GM19351 (cell line): ENCODE measurements at regions not wholly inside any gene's neighbourhood (a gene's known extent, or its start where the extent isn't known, plus 50 kb on each side); places are given as distances from the start of the nearest gene placed in this dataset.

Source experiments
- ATAC-seq: cut with Tn5 transposase; IDR thresholded peaks from one replicate; pipeline ENCODE4 v1.9.1; 2021; ENCODE audit warnings: mild to moderate bottlenecking, moderate library complexity; ENCODE audit not compliant: unreplicated experiment

DNA sequence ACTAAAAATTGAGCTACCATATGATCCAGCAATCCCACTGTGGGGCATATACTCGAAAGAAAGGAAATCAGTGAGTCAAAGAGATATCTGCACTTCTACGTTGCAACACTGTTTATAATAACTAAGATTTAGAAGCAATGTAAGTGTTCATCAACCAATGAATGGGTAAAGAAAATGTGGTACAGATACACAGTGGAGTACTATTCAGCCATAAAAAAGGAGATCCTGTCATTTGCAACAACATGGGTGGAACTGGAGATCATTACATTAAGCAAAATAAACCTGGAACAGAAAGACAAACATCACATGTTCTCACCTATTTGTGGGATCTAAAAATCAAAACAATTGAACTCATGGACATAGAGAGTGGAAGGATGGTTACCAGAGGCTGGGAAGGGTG is 385.0 kb upstream of the TRIB2 start:
- ATAC-seq, result no peak

DNA sequence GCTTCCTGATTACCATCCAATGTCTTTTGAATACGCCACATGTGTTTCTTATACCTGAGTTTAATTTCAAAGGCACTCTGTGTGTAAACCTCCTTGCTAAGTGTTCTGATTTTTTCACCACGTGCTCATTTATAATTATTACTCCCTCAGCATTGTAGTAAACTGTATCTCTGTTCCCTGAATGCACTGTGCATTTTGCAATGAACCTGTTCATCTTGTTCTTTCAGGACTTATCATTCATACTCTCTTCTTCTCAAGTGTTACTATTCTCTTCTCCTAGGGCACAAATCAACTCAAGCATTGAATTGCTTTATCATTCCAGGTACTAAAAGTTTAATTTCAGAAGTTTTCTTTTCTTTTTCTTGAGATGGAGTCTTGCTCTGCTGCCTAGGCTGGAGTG is 383.4 kb upstream of the TRIB2 start:
- ATAC-seq, result no peak

DNA sequence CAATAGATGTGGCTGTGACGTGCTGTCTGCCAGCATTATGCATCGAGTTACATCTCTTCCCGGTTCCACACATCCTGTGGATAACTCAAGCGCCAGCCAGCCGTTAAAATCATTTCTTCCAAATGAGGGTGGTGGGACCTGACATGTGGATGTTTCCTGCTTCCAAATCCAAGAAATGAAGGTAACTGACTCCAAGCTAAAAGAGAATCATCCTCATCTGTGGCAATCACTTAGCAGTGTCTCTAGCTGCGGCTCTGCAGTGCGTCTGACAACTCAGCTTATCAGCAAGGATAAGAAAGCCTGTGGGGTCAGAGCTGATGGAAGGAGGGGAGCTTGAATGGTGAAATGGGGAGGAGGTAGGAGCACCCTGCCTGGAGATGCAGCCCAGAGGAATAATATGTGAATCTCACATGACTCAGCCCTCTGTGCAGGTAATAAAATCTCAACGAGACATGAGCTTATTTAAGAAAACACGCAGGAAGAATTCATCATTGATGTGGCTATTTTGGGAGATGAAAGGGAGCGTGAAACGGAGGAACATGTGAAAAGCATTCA is 382.2 kb upstream of the TRIB2 start:
- ATAC-seq, result no peak

DNA sequence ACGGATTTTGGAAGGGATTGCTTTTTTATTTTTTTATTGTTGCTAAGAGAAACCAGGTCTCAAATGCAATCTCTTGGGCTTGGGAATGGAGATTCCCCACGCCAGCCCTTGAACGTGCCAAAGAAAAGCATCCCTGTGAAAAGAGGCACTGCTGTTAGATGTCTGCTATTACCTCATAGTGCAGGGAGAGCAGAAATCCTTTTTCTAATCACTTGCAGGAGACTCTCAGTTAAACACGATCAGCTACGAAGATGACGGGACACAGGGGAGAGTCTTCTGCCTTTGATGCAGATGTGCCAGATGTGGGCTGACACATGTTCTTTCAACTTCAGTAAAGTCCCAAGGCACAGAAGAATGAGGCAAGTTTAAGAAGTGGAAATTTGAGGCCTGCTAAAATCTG is 381.6 kb upstream of the TRIB2 start:
- no peak for ATAC-seq

DNA sequence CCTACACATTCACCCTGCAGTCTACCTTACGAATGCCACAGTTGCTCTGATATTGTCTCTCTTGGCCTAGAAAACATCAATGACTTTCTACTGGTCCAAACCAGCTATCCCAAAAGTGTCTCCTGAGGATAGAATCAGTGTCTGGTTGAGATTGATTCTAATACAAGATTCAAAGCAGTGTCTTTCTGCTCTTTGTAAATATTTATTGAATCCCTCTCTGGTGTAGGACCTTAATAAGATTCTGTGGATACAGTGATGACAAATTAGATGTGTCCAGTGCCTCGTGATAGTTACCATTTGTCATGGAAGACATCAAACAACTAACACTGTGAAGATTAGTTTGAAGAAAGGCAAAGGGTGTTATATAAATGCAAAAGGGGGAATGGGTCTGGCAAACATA is 380.7 kb upstream of the TRIB2 start:
- no peak for ATAC-seq

DNA sequence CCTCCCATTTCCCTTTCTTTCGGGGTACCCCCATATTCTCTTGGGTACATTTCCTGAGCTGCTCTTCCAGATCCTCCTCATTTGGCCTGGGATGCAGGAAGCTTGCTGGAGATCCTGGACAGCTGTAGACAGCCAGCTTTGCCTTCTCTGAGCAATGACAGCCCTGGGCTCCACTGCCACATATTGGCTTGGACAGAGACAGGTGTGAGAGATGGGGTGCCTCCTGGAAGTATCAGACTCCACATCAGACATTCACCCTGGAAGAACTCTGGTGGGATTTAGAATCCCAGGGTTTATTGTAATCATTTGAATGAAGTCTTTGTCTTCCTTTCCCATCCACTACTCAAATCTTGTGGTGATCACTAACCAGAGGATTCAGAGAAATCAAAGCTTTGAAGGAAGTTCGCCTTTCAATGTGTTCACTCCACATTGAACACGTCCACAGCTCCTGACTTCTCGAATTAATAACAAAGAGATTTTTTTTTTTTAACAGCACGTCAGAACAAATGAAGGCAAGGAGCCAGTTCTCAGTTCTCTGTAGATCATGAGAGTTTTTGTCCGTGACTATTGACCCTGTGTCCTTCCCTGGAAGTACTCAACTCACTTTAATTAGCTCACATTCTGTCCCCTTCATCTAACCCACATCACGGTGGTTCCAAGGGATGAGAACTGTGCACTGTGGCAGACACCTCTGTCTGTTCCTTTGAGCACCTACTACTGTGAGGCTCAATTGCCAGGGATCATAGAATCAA is 377.6 kb upstream of the TRIB2 start:
- no peak for ATAC-seq

DNA sequence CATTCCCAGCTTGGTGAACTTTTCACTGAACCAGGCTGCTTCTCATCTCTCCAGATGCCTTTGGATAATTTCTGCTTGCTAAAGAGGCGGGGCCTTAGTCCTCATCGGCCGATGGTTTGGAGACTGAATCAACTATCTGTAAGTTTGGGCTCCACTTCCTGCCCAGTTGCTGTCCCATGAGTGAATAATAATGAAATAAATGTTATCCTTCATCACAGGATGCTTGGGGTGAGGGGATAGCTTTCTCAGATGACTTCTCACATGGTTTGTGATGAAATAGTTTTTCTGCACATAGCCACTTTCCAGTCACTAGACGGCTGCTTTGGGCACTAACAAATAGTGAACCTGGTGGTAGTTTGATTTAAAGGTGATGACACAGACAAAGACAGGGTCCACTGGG is 376.6 kb upstream of the TRIB2 start:
- no peak for ATAC-seq

DNA sequence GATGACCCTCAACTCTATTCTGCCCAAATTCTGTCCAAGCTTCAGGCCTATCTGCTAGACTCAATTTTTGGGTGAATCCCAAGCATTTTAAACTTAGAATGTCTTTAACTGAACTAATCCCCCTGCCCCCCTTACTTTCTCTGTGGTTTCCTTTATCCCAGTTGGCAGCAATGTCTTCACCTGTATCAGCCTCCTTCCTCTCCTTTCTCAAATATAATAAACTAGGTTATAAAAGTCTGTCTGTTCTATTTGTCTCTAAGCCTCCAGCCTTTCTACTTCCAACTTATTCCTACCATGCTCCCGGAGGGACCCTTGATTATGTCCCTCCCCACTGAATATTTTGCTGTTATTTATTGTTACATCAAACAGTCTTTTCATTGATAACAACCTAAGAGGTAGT is 375.5 kb upstream of the TRIB2 start:
- no peak for ATAC-seq

DNA sequence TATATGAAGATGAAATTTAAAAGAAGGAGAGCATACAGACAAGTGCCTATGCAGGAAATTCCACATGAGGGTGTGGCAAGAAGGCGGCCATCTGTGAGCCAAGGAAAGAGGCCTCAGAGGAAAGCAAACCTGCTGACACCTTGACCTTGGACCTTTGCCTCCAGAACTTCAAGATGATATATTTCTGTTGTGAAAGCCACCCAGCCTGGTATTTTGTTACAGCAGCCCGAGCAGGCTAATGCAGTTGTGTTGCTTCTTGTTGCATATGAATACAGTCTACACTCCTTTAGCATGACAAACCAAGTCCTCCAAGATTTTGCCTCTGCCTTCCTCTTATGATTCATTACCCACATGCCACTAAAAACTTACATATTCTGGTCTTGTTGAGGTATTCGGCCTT is 374.8 kb upstream of the TRIB2 start:
- no peak for ATAC-seq

DNA sequence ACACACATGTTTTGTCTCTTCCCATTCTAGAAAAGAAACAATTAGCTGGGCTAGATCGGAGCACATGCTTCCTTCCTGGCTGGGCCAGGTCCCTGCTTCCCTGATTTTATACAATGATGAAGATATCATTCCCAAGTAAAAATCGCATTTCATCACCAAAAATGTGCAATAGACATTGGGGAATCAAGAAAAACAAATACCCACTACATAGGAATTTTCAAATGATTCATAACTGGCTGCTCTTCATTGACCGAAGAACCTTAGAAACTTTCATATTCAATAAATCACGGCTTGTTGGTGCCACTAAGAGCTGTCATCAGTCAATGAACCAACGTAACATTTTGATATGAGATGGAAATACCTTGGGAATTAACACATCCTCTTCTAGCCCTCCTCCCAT is 373.6 kb upstream of the TRIB2 start:
- ATAC-seq, result no peak

DNA sequence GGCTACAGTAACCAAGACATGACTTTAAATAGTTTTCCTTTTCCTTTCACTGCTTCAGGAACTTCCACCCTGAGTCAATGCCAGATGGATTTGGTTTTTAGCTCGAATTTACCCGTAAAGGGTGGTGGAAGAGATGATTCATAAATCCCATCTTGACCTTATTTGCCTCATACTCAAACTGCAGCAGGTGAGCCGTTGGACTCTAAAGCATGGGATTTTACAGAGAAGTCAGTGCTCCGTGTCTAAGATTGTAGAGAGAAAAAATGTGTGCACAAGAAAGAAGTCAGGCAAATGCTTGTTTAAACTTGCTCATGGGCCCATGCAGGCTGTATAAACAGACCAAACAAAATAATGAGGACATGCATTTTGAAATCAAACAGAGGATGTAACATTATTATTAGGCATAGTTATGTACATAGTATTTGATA is 369.7 kb upstream of the TRIB2 start:
- no peak for ATAC-seq

DNA sequence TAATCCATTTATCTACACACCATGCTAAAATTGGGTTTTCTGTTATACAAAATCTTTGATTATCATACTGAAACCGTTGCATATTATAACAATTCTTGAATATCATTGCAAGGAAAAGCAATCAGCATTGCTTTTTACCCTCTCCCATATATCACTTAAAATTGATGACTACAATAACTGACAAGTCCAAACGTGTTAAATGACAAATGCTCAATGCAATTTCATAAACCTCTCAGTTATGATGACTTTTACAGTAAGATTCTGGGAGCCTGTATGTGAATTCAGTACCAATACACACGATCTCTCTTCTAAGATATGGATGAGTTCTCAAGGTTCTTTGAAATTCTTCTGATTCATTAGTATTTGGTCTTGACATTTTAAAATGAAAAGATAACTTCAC is 368.5 kb upstream of the TRIB2 start:
- no peak for ATAC-seq

DNA sequence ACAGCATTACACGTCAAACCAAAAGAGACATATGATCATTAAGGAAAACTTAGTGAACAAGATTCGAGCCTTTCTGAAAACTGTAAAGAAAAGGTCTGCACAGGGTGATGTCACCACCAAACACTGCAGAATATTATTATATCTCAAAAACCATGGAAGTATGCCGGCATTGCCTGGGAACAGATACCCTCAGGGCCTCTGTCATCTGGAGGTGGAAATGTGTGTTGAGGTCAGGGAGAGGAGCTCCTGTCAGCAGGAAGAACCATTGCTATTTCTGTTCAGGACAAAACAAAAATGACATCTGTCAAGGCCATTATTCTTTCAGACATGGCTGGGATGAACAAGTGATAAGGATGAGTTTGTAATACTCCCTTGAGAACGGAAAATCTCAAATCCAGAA is 365.9 kb upstream of the TRIB2 start:
- no peak for ATAC-seq

DNA sequence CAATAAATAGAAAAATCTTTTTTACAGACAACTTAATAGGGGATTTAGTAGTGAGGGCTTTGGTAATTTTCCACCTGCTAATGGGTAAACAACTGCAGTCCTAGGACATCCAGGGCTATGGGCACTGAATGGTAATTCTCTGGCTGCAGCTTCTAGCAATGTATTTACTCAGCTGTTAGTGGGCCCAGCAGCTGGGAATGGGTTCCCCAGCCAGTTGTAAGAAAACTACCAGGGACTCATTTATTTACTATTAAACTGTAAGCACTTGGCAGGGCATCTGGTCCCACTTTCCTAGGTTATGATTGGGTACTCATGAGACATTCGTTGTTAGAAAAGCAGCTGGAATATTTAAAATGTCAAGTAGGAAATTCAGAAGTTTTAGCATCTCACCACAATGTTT is 363.8 kb upstream of the TRIB2 start:
- no peak for ATAC-seq

DNA sequence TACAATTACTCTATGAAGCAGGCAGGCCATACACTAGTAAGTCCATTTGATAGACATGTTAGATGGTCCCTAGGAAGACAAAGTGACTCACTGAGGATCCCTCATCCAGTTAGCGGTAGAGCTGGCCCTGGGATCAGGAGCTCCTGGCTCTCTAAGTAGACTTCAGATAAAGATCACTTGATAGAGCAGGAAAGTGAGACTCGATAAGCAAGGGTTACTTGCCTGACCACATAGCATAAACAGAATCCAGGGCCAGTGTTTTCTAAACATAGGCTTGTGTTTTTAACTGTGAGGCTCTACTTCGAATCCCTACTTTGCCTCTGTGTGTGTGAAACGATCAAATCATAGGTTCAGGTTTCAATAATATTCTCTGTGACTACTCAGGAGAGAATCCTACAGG is 355.2 kb upstream of the TRIB2 start:
- ATAC-seq, result no peak

DNA sequence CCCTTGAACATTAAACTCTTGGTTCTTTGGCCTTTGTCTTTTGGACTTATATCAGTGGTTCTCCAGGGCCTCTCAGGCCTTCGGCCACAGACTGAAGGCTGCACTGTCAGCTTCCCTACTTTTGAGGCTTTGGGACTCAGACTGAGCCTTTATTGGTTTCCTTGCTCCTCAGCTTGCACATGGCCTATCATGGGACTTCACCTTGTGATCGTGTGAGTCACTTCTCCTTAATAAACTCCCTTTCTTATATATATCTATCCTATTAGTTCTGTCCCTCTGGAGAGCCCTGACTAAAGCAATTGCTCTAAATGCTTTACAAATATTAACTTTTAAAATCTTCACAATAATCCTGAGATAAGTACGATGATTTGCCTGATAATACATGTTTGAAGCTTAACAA is 353.6 kb upstream of the TRIB2 start:
- ATAC-seq, result no peak

DNA sequence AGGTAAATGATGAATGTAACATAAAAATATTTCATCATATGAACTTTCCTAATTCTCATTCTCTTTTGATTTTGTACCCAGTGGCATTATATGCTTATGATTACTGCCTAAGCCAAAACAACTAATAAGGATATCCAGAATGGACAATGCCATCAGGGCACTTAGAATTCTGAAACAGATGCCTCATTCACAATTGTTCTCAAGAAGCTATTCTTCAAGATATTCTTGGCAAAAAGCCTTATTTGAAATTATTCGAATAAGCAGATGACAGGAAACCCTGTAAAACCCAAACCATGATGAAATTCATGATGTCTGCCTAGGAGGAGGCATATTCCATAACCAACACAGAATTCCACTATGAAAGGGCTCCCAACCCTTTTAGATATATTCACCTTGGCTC is 353.2 kb upstream of the TRIB2 start:
- ATAC-seq, result no peak

DNA sequence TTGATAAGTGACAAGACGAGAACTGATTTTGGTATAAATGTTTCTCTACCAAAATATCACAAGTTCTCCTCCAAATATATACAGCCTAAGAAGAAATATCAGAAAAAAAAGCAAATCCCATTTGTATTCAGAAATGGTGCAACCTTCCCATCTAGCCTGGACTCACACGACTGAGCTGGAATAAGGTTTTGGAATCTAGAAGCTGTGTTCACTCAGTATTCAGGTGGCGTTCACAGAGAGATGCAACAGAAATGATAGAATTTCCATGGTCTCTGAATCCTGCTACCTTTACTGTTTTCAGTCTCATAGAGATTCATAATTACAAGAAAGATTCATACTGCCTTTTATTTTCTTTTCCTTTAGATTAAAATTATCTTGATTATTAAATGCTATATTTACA is 347.2 kb upstream of the TRIB2 start:
- no peak for ATAC-seq

DNA sequence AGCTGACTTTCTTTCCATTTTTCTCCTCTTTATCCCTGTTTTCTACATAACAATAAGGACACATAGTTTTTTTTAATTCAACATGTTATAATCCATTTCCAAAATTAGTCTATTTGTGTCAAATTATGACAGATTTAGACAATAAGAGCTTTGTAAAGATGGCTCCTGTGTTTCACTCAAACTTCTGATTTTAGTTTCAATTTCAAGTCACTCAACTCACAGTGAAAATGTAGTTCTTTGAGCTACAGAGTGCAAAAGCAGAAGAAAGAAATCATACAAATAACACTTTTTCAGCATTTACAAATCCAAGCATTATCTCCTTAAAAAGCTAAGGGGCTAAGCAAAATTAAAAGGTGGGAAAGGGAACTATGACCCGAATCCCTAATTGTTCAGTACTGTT is 340.7 kb upstream of the TRIB2 start:
- no peak for ATAC-seq

DNA sequence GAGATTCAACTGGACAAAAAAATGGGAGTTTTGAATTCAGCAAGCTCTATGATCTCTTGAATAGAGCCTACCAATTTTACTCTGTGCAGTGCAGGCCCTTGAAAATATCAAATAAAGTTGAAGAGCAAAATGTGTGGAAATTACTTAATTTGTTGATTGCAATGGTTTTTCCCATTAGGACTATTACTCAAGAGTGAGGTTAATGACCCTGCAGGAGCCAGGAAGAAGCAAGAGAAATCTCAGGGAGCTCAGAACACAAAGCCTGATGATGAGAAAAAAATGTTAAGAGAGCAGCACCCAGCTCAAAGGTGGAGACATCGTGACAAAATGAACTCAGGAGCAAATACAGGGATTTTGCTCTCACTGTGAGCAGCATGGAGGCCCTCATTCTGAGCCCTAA is 337.6 kb upstream of the TRIB2 start:
- no peak for ATAC-seq

DNA sequence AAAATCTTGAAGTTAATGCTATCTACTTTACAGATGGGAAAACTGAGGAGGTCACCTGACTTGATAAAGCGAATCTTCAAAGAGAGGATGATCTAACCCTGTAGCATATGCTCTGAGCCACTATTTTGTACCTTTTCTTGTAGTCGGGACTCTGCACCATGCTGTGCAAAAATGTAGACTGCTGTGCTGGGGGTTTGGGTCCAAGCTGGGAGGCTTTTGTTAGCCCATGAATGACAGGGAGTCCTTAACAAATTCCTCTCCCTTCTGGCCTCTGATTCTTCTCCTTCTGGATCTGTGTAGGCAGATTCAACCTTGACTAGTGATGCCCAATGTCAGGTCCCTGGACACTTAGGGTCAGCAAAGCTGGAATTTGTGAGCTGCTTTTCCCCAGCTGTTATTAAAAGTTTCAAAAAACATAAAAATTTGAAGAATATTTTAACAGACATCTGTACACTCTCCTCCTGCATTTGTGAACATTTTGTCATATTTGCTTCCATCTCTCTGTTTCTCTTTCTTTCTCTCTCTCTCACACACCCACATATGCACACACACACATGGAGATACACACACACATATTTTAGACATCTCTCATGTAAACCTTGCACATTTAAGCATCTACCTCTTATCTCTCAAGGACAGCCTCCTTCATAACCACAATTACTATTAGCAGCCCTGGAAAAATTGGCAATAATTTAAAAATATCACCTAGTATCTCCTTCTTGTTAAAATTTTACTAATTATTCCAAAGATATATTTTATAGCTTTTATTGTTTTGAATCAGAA is 335.0 kb upstream of the TRIB2 start:
- ATAC-seq, result no peak

DNA sequence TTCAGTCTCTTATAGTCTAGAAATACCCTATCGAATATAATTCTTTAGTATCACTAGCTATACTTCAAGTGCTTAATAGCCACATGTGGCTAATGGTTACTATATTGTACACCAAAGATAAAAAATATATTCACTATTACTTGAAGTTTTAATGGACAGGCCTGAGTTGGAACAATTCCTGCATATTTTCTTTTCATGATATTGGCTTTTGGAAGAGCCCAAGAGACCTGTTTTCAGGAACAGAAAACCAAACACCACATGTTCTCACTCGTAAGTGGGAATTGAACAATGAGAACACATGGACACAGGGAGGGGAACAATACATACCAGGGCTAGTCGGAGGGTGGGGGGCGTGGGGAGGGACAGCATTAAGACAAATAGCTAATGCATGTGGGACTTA is 334.4 kb upstream of the TRIB2 start:
- no peak for ATAC-seq
